ENCODE measurements at regions not wholly inside any gene's neighbourhood (a gene's known extent, or its start where the extent isn't known, plus 50 kb on each side); places are given as distances from the start of the nearest gene placed in this dataset.
A peak's percentile ranks its signal among the peaks of the same experiment; 100 is the strongest.

GRCh38 chr2:19686439-19686838 is 215.3 kb downstream of the TTC32 start:
- Mint-ChIP-seq H3K9me3 (no peaks in the 10 kb centered on the region), H3K27ac (no peak overlapping the region), H3K36me3 (ENCODE audit: low read depth) (no peaks in the 10 kb centered on the region), H3K27me3 (ENCODE audit: insufficient read depth) (peaks cover 1% of the 10 kb centered on the region), H3K4me3 (no peak overlapping the region), H3K4me1 (no peaks in the 10 kb centered on the region)
- TF ChIP-seq CTCF (conservative IDR thresholded peaks at IDR 0.05): no peak
- Histone ChIP-seq H3K9me3 (ENCODE audit: control insufficient read depth, low read length) (no peaks in the 10 kb centered on the region), H3K36me3 (ENCODE audit: control insufficient read depth, insufficient read depth, low read length) (no peaks in the 10 kb centered on the region), H3K27me3 (ENCODE audit: control insufficient read depth, insufficient read depth, low read length, poor library complexity, severe bottlenecking) (no peaks in the 10 kb centered on the region), H3K4me3 (ENCODE audit: low read length) (no peak overlapping the region), H3K9ac (ENCODE audit: extremely low read depth, low read length, poor library complexity, severe bottlenecking) (no peak overlapping the region), H3K4me1 (ENCODE audit: control insufficient read depth, insufficient read depth, low read length) (no peaks in the 10 kb centered on the region), H3K27ac (ENCODE audit: low read depth, low read length) (no peak overlapping the region)
- WGBS, 2 experiments (ENCODE audit: insufficient coverage in 1 of 2, insufficient read length in 1 of 2): 50 to 60% methylated on average over 2 to 3 of the region's 3 CpGs
- DNase-seq: peak; percentile 30

DNA sequence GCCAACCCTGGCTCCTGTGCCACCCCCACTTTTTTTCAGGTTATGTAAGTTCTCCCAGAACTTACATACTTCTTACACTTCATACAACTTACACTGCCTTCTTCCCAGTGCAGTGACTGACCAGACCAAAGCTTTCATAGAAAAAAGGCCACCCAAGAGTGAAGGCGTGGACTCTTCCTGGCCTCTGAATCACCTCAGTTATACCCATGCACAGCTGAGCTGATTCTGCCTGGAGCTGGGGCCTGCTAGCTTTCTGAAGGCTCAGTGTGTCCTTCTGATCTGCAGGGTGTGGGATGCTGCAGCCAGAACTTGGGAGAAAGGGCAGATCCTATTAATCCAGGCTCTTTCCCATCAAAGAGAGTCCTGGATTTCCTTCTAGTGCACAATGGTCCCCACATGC is 216.1 kb downstream of the TTC32 start:
- H3K4me1 Mint-ChIP-seq: no peaks in the 10 kb centered on the region
- no peak for TF ChIP-seq CTCF (conservative IDR thresholded peaks at IDR 0.05)
- peaks cover 1% of the 10 kb centered on the region for H3K27me3 Mint-ChIP-seq (ENCODE audit: insufficient read depth)
- no peaks in the 10 kb centered on the region for H3K4me1 ChIP-seq (ENCODE audit: control insufficient read depth, insufficient read depth, low read length)
- no peaks in the 10 kb centered on the region for H3K36me3 Mint-ChIP-seq (ENCODE audit: low read depth)
- no peak overlapping the region for H3K27ac ChIP-seq (ENCODE audit: low read depth, low read length)
- 89 to 100% methylated on average over 1 of the region's 1 CpG for WGBS, 2 experiments (ENCODE audit: insufficient coverage in 1 of 2, insufficient read length in 1 of 2)
- no peaks in the 10 kb centered on the region for H3K27me3 ChIP-seq (ENCODE audit: control insufficient read depth, insufficient read depth, low read length, poor library complexity, severe bottlenecking)
- no peak overlapping the region for H3K9ac ChIP-seq (ENCODE audit: extremely low read depth, low read length, poor library complexity, severe bottlenecking)
- no peak overlapping the region for H3K4me3 Mint-ChIP-seq
- no peaks in the 10 kb centered on the region for H3K9me3 Mint-ChIP-seq
- DNase-seq: peak; percentile 30
- H3K9me3 ChIP-seq (ENCODE audit: control insufficient read depth, low read length): no peaks in the 10 kb centered on the region
- no peaks in the 10 kb centered on the region for H3K36me3 ChIP-seq (ENCODE audit: control insufficient read depth, insufficient read depth, low read length)
- H3K27ac Mint-ChIP-seq: no peak overlapping the region
- H3K4me3 ChIP-seq (ENCODE audit: low read length): no peak overlapping the region

DNA sequence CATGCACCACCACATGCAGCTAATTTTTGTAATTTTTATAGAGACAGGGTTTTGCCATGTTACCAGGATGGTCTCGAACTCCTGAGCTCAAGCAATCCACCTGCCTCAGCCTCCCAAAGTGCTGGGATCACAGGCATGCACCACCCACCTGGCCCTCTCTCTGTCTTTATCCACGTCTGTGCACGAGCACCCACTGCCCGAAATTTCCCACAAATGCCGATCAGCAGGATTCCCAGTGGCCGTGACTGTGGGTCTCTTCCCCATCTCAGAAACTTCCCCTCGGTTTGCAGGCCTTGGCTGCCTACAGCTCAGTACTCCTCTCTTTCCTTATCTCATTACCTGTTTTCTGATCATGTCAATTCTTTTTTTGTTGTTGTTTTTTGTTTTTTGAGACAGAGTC is 217.3 kb downstream of the TTC32 start:
- no peak for TF ChIP-seq CTCF (conservative IDR thresholded peaks at IDR 0.05)
- H3K9me3 ChIP-seq (ENCODE audit: control insufficient read depth, low read length): no peaks in the 10 kb centered on the region
- no peak overlapping the region for H3K4me3 ChIP-seq (ENCODE audit: low read length)
- H3K36me3 ChIP-seq (ENCODE audit: control insufficient read depth, insufficient read depth, low read length): no peaks in the 10 kb centered on the region
- no peak overlapping the region for H3K27ac ChIP-seq (ENCODE audit: low read depth, low read length)
- no peaks in the 10 kb centered on the region for H3K27me3 ChIP-seq (ENCODE audit: control insufficient read depth, insufficient read depth, low read length, poor library complexity, severe bottlenecking)
- Mint-ChIP-seq H3K27me3 (ENCODE audit: insufficient read depth) (peaks cover 1% of the 10 kb centered on the region), H3K27ac (no peak overlapping the region), H3K4me3 (no peak overlapping the region), H3K36me3 (ENCODE audit: low read depth) (no peaks in the 10 kb centered on the region), H3K9me3 (no peaks in the 10 kb centered on the region), H3K4me1 (no peaks in the 10 kb centered on the region)
- 78 to 91% methylated on average over 5 to 7 of the region's 7 CpGs for WGBS, 2 experiments (ENCODE audit: insufficient coverage in 1 of 2, insufficient read length in 1 of 2)
- H3K4me1 ChIP-seq (ENCODE audit: control insufficient read depth, insufficient read depth, low read length): no peaks in the 10 kb centered on the region
- no peak for DNase-seq
- H3K9ac ChIP-seq (ENCODE audit: extremely low read depth, low read length, poor library complexity, severe bottlenecking): no peak overlapping the region
